GM19193 (cell line): ENCODE measurements at regions not wholly inside any gene's neighbourhood (a gene's known extent, or its start where the extent isn't known, plus 50 kb on each side); places are given as distances from the start of the nearest gene placed in this dataset.
A peak's percentile ranks its signal among the peaks of the same experiment; 100 is the strongest.

Experiments used
- POLR2A ChIP-seq: IDR thresholded peaks from 4 replicates; pipeline ENCODE4 v1.6.1; 2011; ENCODE audit not compliant: insufficient read depth, insufficient read length; ENCODE audit errors: extremely low read depth

GRCh38 chr7:35908331-35909216 lies 107.7 kb downstream of the SEPTIN7 start:
- TF ChIP-seq POLR2A: peak; percentile 4

DNA sequence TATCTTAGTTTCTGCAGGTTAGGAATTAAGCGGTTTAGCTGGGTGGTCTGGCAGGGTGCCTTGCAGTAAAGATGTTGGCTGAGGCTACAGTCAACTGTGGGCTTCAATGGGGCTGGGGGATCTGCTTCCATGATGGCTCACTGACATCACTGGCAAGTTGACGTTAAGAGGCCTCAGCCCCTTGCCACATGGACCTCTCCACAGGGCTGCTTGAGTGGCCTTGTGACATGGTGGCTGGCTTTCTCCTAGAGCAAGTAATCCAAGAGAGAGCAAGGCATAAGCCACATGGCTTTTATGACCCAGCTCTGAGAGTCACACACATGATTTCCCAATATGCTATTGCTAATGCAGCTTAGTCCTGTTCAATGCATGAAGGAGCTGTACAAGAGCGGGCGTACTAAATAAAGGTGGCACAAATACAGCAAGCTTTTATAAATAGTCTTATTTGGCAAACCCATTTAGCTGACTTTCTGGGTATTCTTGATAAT lies 109.1 kb downstream of the SEPTIN7 start:
- TF ChIP-seq POLR2A: no peak

DNA sequence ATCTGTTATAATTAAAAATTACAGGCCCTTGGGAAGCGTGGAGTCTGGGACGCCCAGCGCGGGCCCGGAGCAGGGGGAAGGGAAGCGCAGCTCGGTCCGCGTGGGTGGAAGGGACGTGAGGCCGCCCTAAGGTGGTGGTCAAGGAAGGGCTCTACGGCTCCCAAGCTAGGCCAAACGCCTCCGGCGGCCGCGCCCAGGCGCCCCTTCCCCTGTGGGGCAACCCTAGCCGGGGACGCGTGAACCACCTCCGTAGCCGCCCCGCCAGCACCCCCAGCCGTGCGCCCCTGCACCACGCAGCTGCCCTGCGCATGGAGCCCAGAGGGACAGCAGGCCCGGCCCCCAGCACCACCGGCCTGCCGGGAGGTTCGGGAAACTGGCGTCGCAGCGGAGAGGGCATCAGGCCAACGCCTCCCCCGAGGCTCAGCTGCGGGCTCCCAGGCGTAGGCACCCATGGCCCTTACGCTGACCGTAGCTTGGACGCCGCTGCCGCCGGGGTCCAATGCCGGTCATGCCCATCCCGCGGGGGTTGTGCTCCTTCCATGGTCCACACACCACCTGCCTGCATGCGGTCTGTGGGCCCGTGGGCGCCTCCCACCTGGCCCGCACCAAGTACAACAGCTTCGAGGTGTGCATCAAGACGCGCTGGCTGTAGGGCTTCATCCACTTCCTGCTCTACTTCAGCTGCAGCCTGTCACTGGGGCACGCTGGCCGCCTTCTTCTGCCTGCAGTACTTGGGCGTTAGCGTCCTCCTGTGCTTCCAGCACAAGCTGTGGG lies 166.7 kb downstream of the SEPTIN7 start:
- no peak for TF ChIP-seq POLR2A

- TF ChIP-seq POLR2A: no peak
Measured at GRCh38 chr7:35968140-35968940, 167.5 kb downstream of the SEPTIN7 start.

DNA sequence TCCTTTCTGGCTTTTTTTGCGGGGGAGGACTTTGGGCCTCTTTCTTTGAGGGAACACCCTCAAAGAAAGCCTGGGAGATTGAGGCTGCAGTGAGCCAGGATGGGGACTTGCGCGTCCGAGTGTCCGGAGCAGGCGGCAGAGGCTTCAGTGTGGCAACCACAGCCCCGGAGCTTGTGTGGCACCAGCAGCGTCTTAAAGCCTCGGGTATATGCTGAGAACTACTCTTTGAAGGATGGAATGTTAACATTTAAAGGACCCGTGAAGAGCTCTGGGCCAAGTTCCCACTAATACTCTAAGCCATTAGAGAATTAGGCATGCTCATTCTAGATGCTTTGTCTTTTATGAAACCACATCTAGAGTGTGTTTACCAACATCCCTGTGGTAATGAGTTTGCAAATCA lies 168.2 kb downstream of the SEPTIN7 start:
- no peak for TF ChIP-seq POLR2A

- no peak for TF ChIP-seq POLR2A
Measured at GRCh38 chr7:35970458-35970857, 169.6 kb downstream of the SEPTIN7 start.

GRCh38 chr7:35971133-35971891 lies 170.5 kb downstream of the SEPTIN7 start:
- TF ChIP-seq POLR2A: no peak

GRCh38 chr7:35975851-35976454 lies 175.1 kb downstream of the SEPTIN7 start:
- TF ChIP-seq POLR2A: no peak

DNA sequence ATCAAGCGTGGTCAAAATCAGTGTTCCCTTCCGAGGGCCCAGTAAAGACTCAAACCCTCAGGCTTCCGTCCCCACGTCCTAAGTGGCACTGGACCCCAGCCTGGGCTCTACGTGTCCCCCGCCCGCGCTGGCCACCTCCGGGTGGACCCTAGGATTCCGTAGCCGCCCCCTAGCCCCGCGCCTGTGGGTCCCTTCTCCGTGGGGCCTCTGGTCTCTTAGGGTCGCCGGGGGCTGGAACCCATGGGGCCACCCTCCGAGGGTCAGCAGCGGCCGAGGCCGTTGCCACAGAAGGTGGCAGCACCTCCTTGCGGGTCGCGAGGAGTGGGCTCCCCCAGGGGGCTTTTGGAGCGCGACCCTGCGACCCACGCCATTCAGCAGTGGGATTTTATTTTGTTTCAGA lies 170.5 kb upstream of the EEPD1 start:
- TF ChIP-seq POLR2A: no peak

- no peak for TF ChIP-seq POLR2A
Measured at GRCh38 chr7:35983626-35984025, 169.4 kb upstream of the EEPD1 start.

DNA sequence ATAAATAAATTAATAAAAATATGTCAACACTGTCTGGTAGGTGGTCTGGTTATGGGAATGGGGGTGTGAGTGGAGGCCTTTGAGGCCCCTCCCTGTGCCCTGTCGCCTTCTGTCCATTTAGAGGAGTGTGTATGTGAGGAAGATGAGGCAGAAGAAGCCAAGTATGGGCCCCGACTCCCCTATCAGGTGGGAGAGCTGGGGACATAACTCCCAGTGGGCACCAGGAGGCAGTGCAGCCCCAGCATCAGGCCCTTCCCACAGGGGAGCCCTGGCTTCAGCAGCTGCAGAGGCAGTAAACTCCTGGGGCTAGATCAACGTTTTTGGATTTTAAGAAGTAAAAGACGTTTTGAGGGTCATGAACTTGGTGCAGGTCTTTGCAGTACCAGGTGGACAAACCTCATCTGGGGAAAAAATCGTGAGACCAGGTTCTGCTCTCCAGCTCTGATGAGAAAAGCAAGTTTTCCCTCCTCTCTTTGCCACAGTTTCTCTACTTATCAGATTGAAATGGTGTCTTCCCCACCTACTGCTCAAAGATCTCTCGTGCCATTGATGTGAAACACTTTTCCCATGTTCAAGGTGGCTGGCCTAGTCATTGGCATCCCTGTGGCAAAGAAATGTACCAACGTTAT lies 167.8 kb upstream of the EEPD1 start:
- TF ChIP-seq POLR2A: no peak

- no peak for TF ChIP-seq POLR2A
Measured at GRCh38 chr7:35987016-35987415, 166.0 kb upstream of the EEPD1 start.

GRCh38 chr7:35988105-35988504 lies 164.9 kb upstream of the EEPD1 start:
- no peak for TF ChIP-seq POLR2A
